ENCODE measurements at regions not wholly inside any gene's neighbourhood (a gene's known extent, or its start where the extent isn't known, plus 50 kb on each side); places are given as distances from the start of the nearest gene placed in this dataset.

DNA sequence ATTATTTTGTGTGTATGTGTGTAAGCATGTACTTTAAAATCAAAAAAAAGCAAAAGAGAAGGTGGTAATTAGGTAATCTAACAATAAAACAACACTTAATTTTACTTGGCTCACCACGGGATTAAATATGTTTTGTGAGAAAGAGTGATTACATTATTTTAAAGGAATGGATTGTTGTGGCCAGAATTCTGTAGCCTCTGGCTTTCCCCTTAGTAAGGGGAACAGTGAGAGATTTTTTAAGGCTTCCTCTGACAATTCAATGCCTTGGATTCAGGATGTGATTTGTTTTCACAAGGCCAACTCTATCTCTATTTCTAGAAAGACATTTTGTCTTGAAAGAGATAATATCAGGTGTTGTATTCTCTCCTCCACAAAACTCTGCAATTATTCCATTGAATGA, 560.3 kb upstream of the CDH8 start:
- Mint-ChIP-seq H3K27ac (peak overlapping the region in 1 of 3 experiments; percentile 31), H3K4me3 (no peak overlapping the region), H3K36me3 (ENCODE audit: low read depth) (no peaks in the 10 kb centered on the region), H3K4me1 (peaks cover 7% of the 10 kb centered on the region), H3K9me3 (no peaks in the 10 kb centered on the region), H3K27me3 (ENCODE audit: low read depth) (no peaks in the 10 kb centered on the region)
- TF ChIP-seq, protein P1, sequence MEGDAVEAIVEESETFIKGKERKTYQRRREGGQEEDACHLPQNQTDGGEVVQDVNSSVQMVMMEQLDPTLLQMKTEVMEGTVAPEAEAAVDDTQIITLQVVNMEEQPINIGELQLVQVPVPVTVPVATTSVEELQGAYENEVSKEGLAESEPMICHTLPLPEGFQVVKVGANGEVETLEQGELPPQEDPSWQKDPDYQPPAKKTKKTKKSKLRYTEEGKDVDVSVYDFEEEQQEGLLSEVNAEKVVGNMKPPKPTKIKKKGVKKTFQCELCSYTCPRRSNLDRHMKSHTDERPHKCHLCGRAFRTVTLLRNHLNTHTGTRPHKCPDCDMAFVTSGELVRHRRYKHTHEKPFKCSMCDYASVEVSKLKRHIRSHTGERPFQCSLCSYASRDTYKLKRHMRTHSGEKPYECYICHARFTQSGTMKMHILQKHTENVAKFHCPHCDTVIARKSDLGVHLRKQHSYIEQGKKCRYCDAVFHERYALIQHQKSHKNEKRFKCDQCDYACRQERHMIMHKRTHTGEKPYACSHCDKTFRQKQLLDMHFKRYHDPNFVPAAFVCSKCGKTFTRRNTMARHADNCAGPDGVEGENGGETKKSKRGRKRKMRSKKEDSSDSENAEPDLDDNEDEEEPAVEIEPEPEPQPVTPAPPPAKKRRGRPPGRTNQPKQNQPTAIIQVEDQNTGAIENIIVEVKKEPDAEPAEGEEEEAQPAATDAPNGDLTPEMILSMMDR (IDR thresholded peaks at IDR 0.05; ENCODE audit: unreplicated experiment in 3 of 3), result no peak

GRCh38 chr16:62596125-62596524, 559.9 kb upstream of the CDH8 start:
- H3K4me1 Mint-ChIP-seq, result peaks cover 7% of the 10 kb centered on the region
- no peak overlapping the region for H3K27ac Mint-ChIP-seq
- no peaks in the 10 kb centered on the region for H3K27me3 Mint-ChIP-seq (ENCODE audit: low read depth)
- TF ChIP-seq, protein P1 (IDR thresholded peaks at IDR 0.05; ENCODE audit: unreplicated experiment in 3 of 3), result no peak
- no peaks in the 10 kb centered on the region for H3K9me3 Mint-ChIP-seq
- no peak overlapping the region for H3K4me3 Mint-ChIP-seq
- H3K36me3 Mint-ChIP-seq (ENCODE audit: low read depth), result no peaks in the 10 kb centered on the region

DNA sequence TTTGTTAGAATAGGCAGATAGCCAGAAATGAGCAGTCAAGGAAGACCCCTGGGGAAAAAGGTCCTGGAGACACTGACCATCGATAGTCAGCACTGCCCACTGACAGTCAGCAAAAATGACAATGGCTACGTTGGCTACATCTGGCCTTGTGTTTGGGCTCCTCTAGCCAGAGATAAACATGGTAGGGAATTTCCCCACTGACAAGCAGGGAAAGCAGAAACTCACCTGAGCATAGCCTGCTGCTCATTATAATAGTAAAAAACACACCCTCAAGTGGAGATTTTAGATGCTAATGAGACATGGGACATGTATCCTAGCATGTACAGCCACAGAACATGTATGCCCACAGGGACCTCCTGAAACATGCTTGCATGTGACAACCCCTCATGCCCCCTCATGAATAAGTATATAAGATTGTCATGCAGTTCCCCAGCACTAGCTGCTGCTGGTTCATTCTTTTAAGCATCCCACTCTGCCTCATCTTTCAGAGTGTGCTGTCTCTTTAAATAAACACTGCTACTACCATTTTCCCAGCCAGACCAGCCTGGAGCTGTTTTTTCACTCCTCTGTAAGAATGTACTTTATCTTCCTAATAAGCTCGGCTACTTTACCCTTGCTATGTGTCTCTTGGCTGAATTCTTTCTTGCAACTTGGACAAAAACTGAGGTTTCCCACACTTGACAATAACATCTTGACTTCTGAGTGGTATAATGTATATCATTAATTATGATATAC, 550.1 kb upstream of the CDH8 start:
- TF ChIP-seq, protein P1 (IDR thresholded peaks at IDR 0.05; ENCODE audit: unreplicated experiment in 3 of 3), result no peak
- H3K9me3 Mint-ChIP-seq, result peaks cover 15% of the 10 kb centered on the region

GRCh38 chr16:62585041-62585545, 548.9 kb upstream of the CDH8 start:
- no peaks in the 10 kb centered on the region for H3K4me1 Mint-ChIP-seq
- H3K36me3 Mint-ChIP-seq (ENCODE audit: low read depth), result no peaks in the 10 kb centered on the region
- no peak overlapping the region for H3K4me3 Mint-ChIP-seq
- TF ChIP-seq, protein P1 (IDR thresholded peaks at IDR 0.05; ENCODE audit: unreplicated experiment in 3 of 3), result no peak
- no peak overlapping the region for H3K27ac Mint-ChIP-seq
- peaks cover 15% of the 10 kb centered on the region for H3K9me3 Mint-ChIP-seq
- no peaks in the 10 kb centered on the region for H3K27me3 Mint-ChIP-seq (ENCODE audit: low read depth)

More for the DNA sequence above, 550.1 kb upstream of the CDH8 start:
- H3K27me3 Mint-ChIP-seq (ENCODE audit: low read depth), result no peaks in the 10 kb centered on the region
- H3K4me1 Mint-ChIP-seq, result no peaks in the 10 kb centered on the region
- H3K36me3 Mint-ChIP-seq (ENCODE audit: low read depth), result no peaks in the 10 kb centered on the region
- no peak overlapping the region for H3K27ac Mint-ChIP-seq
- H3K4me3 Mint-ChIP-seq, result no peak overlapping the region

GRCh38 chr16:62583414-62583813, 547.2 kb upstream of the CDH8 start:
- H3K4me1 Mint-ChIP-seq, result no peaks in the 10 kb centered on the region
- no peak overlapping the region for H3K27ac Mint-ChIP-seq
- no peaks in the 10 kb centered on the region for H3K36me3 Mint-ChIP-seq (ENCODE audit: low read depth)
- TF ChIP-seq, protein P1 (IDR thresholded peaks at IDR 0.05; ENCODE audit: unreplicated experiment in 3 of 3), result no peak
- no peak overlapping the region for H3K4me3 Mint-ChIP-seq
- H3K9me3 Mint-ChIP-seq, result peaks cover 15% of the 10 kb centered on the region
- no peaks in the 10 kb centered on the region for H3K27me3 Mint-ChIP-seq (ENCODE audit: low read depth)

- H3K36me3 Mint-ChIP-seq (ENCODE audit: low read depth), result no peaks in the 10 kb centered on the region
Observed at GRCh38 chr16:62573466-62573865, 537.2 kb upstream of the CDH8 start.

More at GRCh38 chr16:62573466-62573865, 537.2 kb upstream of the CDH8 start:
- H3K4me1 Mint-ChIP-seq, result no peaks in the 10 kb centered on the region
- TF ChIP-seq, protein P1 (IDR thresholded peaks at IDR 0.05; ENCODE audit: unreplicated experiment in 3 of 3), result no peak
- H3K4me3 Mint-ChIP-seq, result no peak overlapping the region
- H3K27me3 Mint-ChIP-seq (ENCODE audit: low read depth), result no peaks in the 10 kb centered on the region
- no peak overlapping the region for H3K27ac Mint-ChIP-seq
- H3K9me3 Mint-ChIP-seq, result no peaks in the 10 kb centered on the region

Measured in nephron (organoid).